T follicular helper cell (primary cell): ENCODE measurements at regions not wholly inside any gene's neighbourhood (a gene's known extent, or its start where the extent isn't known, plus 50 kb on each side); places are given as distances from the start of the nearest gene placed in this dataset.

ENCODE experiments used
- DNase-seq: peaks from one replicate; pipeline ENCODE4 v3.0.0-alpha.2; 2020; ENCODE audit warnings: low read depth

GRCh38 chr4:22873899-22874298 is 181.2 kb downstream of the GBA3 start:
- DNase-seq = no peak

DNA sequence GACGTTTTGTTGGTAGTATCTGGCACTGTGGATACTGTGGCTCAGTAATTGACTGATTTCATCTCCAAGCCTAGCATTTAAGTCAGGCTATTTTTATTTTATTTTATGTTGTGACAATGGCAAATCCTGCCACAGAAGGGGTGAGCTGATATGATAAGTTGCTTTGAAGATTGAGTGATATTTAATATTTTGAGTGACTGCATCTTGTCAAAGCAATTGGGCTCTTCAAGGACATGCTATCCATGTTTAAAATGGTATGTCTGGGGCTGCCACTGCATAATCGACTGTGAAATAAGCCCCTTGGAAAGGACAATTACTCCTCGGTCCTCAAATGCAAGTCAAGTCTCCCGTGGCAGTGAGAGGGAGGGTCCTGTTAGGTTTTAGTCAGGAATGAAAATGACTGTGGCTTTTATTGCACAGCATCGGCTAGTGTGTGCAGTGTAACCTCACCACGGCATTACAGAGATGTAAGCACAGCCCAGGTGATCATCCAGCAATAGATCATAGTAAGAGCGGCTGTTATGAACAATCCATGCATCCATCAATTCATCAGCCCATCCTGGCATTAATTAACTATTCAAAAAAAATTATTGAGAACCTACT is 178.2 kb downstream of the GBA3 start:
- no peak for DNase-seq

GRCh38 chr4:22869235-22869634 is 176.5 kb downstream of the GBA3 start:
- DNase-seq = no peak
